ENCODE measurements at regions not wholly inside any gene's neighbourhood (a gene's known extent, or its start where the extent isn't known, plus 50 kb on each side); places are given as distances from the start of the nearest gene placed in this dataset.

- TF ChIP-seq FOXP2 (optimal IDR thresholded peaks at IDR 0.05; ENCODE audit: borderline replicate concordance, extremely low read depth, extremely low read length, insufficient read depth) (no peak), TAF1 (IDR thresholded peaks at IDR 0.05; ENCODE audit: borderline replicate concordance, insufficient read depth, low read length) (no peak), POLR2AphosphoS5 (IDR thresholded peaks at IDR 0.05; ENCODE audit: low read depth, low read length) (no peak), SIN3A (IDR thresholded peaks at IDR 0.05; ENCODE audit: borderline replicate concordance, insufficient read depth, low read length) (no peak)
- TF ChIP-seq, protein P1, sequence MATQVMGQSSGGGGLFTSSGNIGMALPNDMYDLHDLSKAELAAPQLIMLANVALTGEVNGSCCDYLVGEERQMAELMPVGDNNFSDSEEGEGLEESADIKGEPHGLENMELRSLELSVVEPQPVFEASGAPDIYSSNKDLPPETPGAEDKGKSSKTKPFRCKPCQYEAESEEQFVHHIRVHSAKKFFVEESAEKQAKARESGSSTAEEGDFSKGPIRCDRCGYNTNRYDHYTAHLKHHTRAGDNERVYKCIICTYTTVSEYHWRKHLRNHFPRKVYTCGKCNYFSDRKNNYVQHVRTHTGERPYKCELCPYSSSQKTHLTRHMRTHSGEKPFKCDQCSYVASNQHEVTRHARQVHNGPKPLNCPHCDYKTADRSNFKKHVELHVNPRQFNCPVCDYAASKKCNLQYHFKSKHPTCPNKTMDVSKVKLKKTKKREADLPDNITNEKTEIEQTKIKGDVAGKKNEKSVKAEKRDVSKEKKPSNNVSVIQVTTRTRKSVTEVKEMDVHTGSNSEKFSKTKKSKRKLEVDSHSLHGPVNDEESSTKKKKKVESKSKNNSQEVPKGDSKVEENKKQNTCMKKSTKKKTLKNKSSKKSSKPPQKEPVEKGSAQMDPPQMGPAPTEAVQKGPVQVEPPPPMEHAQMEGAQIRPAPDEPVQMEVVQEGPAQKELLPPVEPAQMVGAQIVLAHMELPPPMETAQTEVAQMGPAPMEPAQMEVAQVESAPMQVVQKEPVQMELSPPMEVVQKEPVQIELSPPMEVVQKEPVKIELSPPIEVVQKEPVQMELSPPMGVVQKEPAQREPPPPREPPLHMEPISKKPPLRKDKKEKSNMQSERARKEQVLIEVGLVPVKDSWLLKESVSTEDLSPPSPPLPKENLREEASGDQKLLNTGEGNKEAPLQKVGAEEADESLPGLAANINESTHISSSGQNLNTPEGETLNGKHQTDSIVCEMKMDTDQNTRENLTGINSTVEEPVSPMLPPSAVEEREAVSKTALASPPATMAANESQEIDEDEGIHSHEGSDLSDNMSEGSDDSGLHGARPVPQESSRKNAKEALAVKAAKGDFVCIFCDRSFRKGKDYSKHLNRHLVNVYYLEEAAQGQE (IDR thresholded peaks at IDR 0.05; ENCODE audit: insufficient read depth in 1 of 2, low read depth in 2 of 2, low read length in 2 of 2): no peak
Measured at GRCh38 chr6:94785514-94785913, 791.8 kb upstream of the MANEA start.

GRCh38 chr6:94769197-94769596, 808.1 kb upstream of the MANEA start:
- TF ChIP-seq POLR2AphosphoS5 (IDR thresholded peaks at IDR 0.05; ENCODE audit: low read depth, low read length): no peak
- TF ChIP-seq SIN3A (IDR thresholded peaks at IDR 0.05; ENCODE audit: borderline replicate concordance, insufficient read depth, low read length): no peak
- no peak for TF ChIP-seq TAF1 (IDR thresholded peaks at IDR 0.05; ENCODE audit: borderline replicate concordance, insufficient read depth, low read length)
- no peak for TF ChIP-seq FOXP2 (optimal IDR thresholded peaks at IDR 0.05; ENCODE audit: borderline replicate concordance, extremely low read depth, extremely low read length, insufficient read depth)
- TF ChIP-seq, protein P1 (IDR thresholded peaks at IDR 0.05; ENCODE audit: insufficient read depth in 1 of 2, low read depth in 2 of 2, low read length in 2 of 2): no peak

- TF ChIP-seq SIN3A (IDR thresholded peaks at IDR 0.05; ENCODE audit: borderline replicate concordance, insufficient read depth, low read length): peak; percentile 70; the same call in 1 of the 2 replicates
- no peak for TF ChIP-seq TAF1 (IDR thresholded peaks at IDR 0.05; ENCODE audit: borderline replicate concordance, insufficient read depth, low read length)
Measured at GRCh38 chr6:94751641-94752329, 825.5 kb upstream of the MANEA start.

DNA sequence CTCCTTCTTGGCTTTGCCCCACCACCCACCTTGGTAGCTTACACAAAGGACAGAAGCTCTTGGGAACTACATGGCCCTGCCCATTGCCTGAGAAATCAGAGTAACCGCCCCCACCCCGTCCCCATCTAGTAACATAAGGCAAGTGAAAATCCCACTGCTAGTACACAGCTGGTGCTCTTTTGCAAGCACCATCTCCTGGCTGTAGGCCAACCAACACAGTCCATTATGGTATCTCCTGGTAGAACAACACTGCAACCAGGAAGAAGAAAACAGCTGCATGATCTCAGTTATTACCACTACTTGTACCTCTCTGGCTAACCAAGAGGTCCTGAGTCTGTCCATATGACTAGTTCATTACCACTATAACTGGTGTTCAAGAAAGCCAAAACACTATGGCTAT, 841.1 kb upstream of the MANEA start:
- TF ChIP-seq FOXP2 (optimal IDR thresholded peaks at IDR 0.05; ENCODE audit: borderline replicate concordance, extremely low read depth, extremely low read length, insufficient read depth) (no peak), TAF1 (IDR thresholded peaks at IDR 0.05; ENCODE audit: borderline replicate concordance, insufficient read depth, low read length) (no peak), SIN3A (IDR thresholded peaks at IDR 0.05; ENCODE audit: borderline replicate concordance, insufficient read depth, low read length) (no peak), POLR2AphosphoS5 (IDR thresholded peaks at IDR 0.05; ENCODE audit: low read depth, low read length) (no peak)
- TF ChIP-seq, protein P1 (IDR thresholded peaks at IDR 0.05; ENCODE audit: insufficient read depth in 1 of 2, low read depth in 2 of 2, low read length in 2 of 2): no peak

DNA sequence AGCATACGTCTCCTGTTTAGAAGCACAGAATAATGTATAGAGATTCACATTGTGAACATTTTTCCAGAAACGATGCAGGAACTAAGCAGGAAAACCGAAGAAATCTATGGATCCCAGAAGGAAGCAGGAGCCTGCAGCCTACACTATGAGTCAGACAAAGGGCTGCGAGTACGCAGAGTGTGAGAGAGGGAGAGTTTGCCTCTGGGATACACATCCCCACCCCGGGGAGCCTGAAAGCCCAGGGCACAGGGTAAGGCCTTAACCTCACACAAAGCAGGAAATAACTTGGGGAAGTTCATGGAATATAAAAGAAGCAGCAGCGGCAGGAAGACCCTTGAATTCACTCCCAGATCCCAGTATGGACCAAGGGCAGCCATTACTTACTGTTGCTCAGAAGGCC, 842.1 kb upstream of the MANEA start:
- TF ChIP-seq, protein P1 (IDR thresholded peaks at IDR 0.05; ENCODE audit: insufficient read depth in 1 of 2, low read depth in 2 of 2, low read length in 2 of 2): no peak
- TF ChIP-seq POLR2AphosphoS5 (IDR thresholded peaks at IDR 0.05; ENCODE audit: low read depth, low read length): no peak

Data from PFSK-1 (cell line).